ENCODE measurements at regions not wholly inside any gene's neighbourhood (a gene's known extent, or its start where the extent isn't known, plus 50 kb on each side); places are given as distances from the start of the nearest gene placed in this dataset.

GRCh38 chr9:135397142-135397541, 82.4 kb upstream of the PPP1R26 start:
- peaks cover 12% of the 10 kb centered on the region for H3K9me3 ChIP-seq (ENCODE audit: low read length)
- no peaks in the 10 kb centered on the region for H3K36me3 ChIP-seq (ENCODE audit: insufficient read depth, low read length)
- no peaks in the 10 kb centered on the region for H4K20me1 ChIP-seq (ENCODE audit: insufficient read depth)
- H3K4me2 ChIP-seq (ENCODE audit: low read length): no peak overlapping the region
- no peak overlapping the region for H3K27ac ChIP-seq (ENCODE audit: low read length)
- H3K9me2 ChIP-seq (ENCODE audit: insufficient read depth, low read length): no peaks in the 10 kb centered on the region
- no peak overlapping the region for H2AFZ ChIP-seq (ENCODE audit: low read depth, low read length)
- no peak for TF ChIP-seq RAD21 (conservative IDR thresholded peaks at IDR 0.05)
- TF ChIP-seq EZH2 (IDR thresholded peaks at IDR 0.05; ENCODE audit: borderline replicate concordance, insufficient read depth, low read length, poor library complexity, severe bottlenecking): no peak
- no peak for TF ChIP-seq MXI1 (conservative IDR thresholded peaks at IDR 0.05; ENCODE audit: poor library complexity, severe bottlenecking)
- TF ChIP-seq EP300 (conservative IDR thresholded peaks at IDR 0.05; ENCODE audit: poor library complexity, severe bottlenecking): no peak
- TF ChIP-seq SMC3 (conservative IDR thresholded peaks at IDR 0.05; ENCODE audit: poor library complexity): no peak
- TF ChIP-seq REST (IDR thresholded peaks at IDR 0.05; ENCODE audit: borderline replicate concordance): no peak
- TF ChIP-seq TAF1 (IDR thresholded peaks at IDR 0.05; ENCODE audit: low read depth): no peak
- TF ChIP-seq CTCF (IDR thresholded peaks at IDR 0.05; ENCODE audit: poor library complexity, severe bottlenecking): no peak
- no peak for TF ChIP-seq POLR2AphosphoS5 (IDR thresholded peaks at IDR 0.05)
- H3F3A ChIP-seq (ENCODE audit: insufficient read depth, low read length, poor library complexity, severe bottlenecking): no peaks in the 10 kb centered on the region
- H3K4me3 ChIP-seq (ENCODE audit: low read length): no peak overlapping the region
- H3K79me2 ChIP-seq (replicated peaks; ENCODE audit: insufficient read depth, low read length): no peaks in the 10 kb centered on the region
- H3K27me3 ChIP-seq (ENCODE audit: insufficient read depth, low read depth, low read length): no peaks in the 10 kb centered on the region
- no peak overlapping the region for H3K9ac ChIP-seq (ENCODE audit: low read length)

- H3K9me2 ChIP-seq (ENCODE audit: insufficient read depth, low read length): no peaks in the 10 kb centered on the region
- no peak overlapping the region for H3K4me2 ChIP-seq (ENCODE audit: low read length)
- H2AFZ ChIP-seq (ENCODE audit: low read depth, low read length): no peak overlapping the region
- no peak overlapping the region for H3K27ac ChIP-seq (ENCODE audit: low read length)
- H3K9ac ChIP-seq (ENCODE audit: low read length): no peak overlapping the region
- no peaks in the 10 kb centered on the region for H3K36me3 ChIP-seq (ENCODE audit: insufficient read depth, low read length)
- no peaks in the 10 kb centered on the region for H3F3A ChIP-seq (ENCODE audit: insufficient read depth, low read length, poor library complexity, severe bottlenecking)
- no peak overlapping the region for H3K4me3 ChIP-seq (ENCODE audit: low read length)
- TF ChIP-seq TAF1 (IDR thresholded peaks at IDR 0.05; ENCODE audit: low read depth) (no peak), EZH2 (IDR thresholded peaks at IDR 0.05; ENCODE audit: borderline replicate concordance, insufficient read depth, low read length, poor library complexity, severe bottlenecking) (no peak), MXI1 (conservative IDR thresholded peaks at IDR 0.05; ENCODE audit: poor library complexity, severe bottlenecking) (no peak), POLR2AphosphoS5 (IDR thresholded peaks at IDR 0.05) (no peak), EP300 (conservative IDR thresholded peaks at IDR 0.05; ENCODE audit: poor library complexity, severe bottlenecking) (no peak)
- H3K9me3 ChIP-seq (ENCODE audit: low read length): peaks cover 12% of the 10 kb centered on the region
- H3K79me2 ChIP-seq (replicated peaks; ENCODE audit: insufficient read depth, low read length): no peaks in the 10 kb centered on the region
- H3K27me3 ChIP-seq (ENCODE audit: insufficient read depth, low read depth, low read length): no peaks in the 10 kb centered on the region
- H4K20me1 ChIP-seq (ENCODE audit: insufficient read depth): no peaks in the 10 kb centered on the region
Observed at GRCh38 chr9:135399000-135399649, 80.5 kb upstream of the PPP1R26 start.
